SIG-M5 treated with dmso at 0.1 percent for 504 hours (cell line): ENCODE measurements at regions not wholly inside any gene's neighbourhood (a gene's known extent, or its start where the extent isn't known, plus 50 kb on each side); places are given as distances from the start of the nearest gene placed in this dataset.
"Not testable (repeated sequence)": the region's sequence is repeated elsewhere in the genome, so short reads cannot be mapped to it uniquely, and the experiment has no call there.

Source experiments
- DNase-seq: peaks from one replicate; lab custom pipeline; 2025; ENCODE audit not compliant: unreplicated experiment; lab: John Stamatoyannopoulos, UW

DNA sequence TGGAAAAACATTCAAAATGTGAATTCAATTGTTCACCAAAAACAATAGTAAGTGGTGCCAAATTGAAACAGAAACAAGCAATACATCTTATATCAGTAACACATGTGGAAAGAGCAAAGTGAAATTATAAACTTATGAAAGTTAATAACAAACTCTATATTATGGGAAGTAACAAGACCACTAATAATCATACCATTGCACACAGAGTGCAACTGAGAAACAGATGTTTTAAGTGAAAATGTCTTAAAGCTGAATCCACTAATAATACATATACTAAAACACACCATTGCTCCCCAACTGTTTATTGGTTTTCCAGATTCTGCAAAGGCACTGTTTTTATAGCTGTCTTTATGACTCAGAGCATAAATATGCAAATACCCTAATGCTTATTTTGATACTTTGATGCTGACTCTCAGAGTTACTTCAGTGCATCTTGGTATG, 292.3 kb downstream of the RFPL4B start:
- no peak for DNase-seq

GRCh38 chr6:112640891-112641290, 293.8 kb downstream of the RFPL4B start:
- DNase-seq, result no peak

DNA sequence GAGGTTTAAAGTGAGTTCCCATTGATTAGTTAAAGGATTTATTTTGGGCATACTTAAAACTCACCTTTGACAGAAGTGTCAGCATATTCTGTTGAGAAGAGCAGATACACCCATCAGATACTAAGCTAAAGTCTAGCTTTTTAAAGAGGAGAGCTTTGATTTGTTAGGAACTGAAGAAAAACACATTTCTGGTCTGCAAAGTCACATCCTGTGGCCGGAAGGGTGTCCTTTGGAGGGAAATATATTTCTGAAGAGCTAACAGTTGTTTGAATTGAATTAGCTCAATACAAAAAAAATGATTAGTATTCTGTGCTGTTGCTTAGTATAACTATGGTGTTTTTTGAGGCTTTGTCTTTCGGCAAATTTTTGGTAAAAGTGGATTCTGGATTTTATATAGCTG, 302.7 kb downstream of the RFPL4B start:
- no peak for DNase-seq

DNA sequence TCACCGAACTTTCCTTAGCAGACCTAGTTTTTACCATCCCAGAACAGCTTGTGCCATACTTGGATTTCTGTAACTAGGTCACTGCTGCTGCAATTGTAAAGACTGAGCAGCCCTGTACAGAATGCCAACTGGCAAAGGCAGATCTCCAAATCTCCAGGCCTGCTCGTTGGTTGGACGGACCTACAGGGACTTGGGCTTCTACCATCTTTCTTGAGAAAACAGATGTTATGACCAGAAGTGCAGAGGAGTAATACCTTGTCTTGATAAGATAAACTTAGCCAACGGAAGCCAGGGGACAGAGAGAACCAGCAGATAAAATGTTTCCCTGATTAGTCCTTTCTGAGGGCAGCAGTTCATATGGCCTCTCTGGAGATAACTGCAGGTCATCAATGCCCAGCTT, 304.1 kb downstream of the RFPL4B start:
- DNase-seq, result no peak

DNA sequence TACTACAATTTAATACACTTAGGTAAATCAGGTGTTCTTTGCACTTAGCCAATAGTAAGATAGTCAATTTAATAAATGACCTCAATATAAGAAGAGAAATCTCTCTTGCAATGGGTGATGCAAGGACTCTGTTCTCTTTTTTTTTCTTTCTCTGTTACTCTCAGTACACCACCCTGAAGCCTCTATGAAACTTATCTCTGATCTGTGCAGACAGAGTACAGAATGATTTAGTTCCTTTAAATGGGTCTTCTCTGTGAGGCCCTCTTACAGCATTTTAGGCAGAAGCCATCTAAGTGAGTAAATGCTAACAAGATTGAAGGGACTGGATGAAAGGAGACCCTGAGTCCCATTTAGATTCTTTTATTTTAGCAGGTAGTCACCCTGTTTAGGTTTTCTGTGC, 312.8 kb downstream of the RFPL4B start:
- DNase-seq, result no peak

DNA sequence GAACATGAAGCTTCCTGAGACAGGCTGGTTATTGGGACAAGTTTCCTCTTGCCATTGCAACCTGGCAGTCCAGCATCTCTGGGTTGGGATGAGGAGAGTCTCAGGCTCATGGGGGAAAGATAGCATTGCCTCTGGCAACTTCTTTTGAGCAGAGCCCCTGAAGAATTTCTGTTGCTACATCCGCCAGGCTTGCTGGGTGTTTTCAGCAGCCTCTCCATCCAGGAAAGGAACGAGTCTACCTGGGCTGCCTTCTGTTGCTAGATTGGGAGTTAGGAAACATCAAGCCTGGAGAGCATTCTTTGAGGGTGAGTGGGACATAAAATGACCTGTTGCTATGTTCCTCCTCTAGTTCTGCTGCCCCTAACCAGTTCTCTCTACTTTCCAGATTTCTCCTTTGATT, 313.5 kb downstream of the RFPL4B start:
- no peak for DNase-seq

DNA sequence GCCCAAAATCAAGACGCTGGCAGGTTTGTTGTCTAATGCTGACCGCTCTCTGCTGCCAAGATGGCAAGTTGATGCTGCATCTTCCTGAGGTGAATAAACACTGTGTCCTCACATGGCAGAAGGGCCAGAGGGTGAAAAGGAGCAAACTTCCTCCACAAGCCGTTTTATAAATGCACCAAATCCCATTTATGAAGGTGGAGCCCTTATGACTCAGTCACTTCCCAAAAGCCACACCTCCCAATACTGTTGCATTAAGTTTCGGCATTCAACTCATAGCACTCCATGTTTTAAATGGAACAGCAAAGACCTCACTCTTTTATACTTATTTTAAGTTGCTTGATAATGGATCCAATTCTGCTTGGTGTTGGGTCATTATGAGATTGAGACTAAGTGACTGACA, 316.6 kb downstream of the RFPL4B start:
- no peak for DNase-seq

- no peak for DNase-seq
These were observed 318.0 kb downstream of the RFPL4B start for GRCh38 chr6:112665114-112665513.

GRCh38 chr6:112665815-112666214, 318.7 kb downstream of the RFPL4B start:
- no peak for DNase-seq

- DNase-seq, result no peak
These were observed 320.3 kb downstream of the RFPL4B start for GRCh38 chr6:112667427-112667826.

- no peak for DNase-seq
These were observed 333.0 kb downstream of the RFPL4B start for GRCh38 chr6:112680091-112680490.

DNA sequence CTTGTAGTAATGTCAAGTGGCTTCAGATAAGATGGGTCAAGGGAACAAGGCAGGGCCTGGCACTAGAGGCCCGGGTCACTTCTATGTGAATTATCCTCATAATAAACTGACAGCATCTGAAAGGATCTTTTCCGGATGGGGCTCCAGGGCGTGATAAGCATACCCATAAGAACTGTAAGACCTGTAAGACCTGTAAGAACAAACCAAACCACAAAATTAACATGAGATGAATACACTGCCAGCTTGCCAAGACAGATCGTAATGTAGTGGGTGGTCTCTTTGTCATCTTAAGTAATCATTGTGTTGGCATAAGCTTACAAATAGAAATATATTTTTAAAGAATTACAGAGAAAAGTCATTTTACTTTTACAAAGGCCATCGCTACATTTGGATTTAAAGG, 334.9 kb downstream of the RFPL4B start:
- no peak for DNase-seq

DNA sequence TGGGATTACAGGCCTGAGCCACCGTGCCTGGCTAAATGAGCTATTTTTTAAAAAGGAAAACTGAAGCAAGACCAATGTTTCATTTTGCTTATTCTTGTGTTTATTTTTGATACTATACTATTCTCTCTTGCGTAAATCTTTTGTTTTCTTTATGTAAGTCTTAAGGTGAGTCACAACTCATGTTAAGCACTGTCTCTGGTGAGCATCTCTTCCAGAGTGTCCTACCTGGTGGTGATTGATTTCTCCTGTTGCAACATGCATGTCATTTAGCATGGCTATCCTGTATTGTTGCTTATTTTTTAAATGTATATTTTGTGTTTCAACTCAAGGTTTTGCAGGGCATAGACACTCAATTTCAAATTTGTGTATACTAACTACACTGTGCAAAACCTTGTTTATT, 336.0 kb downstream of the RFPL4B start:
- DNase-seq, result no peak

GRCh38 chr6:112683926-112684325, 336.8 kb downstream of the RFPL4B start:
- DNase-seq, result no peak

DNA sequence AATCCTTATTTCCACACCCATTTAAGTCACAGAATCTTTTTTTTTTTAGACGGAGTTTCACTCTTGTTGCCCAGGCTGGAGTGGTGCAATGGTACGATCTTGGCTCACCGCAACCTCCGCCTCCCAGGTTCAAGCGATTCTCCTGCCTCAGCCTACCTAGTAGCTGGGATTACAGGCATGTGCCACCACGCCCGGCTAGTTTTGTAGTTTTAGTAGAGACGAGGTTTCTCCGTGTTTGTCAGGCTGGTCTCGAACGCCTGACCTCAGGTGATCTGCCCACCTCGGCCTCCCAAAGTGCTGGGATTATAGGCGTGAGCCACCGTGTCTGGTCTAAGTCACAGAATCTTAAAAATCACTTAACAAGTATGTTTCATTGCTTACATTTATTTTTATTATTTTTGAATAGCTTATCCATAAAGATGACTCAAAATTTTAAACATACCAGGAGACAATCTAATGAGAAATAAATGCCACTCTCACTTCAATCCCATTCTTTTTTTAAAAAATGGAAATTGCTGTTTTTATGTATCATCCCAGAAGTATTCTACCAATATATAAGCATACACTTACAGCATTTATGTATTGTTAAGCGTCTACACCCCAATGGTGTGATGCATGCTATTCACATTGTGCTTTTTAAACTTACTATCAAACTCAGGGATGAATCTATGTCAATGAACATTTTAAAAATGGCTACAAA, 338.5 kb downstream of the RFPL4B start:
- DNase-seq, result not testable (repeated sequence)

DNA sequence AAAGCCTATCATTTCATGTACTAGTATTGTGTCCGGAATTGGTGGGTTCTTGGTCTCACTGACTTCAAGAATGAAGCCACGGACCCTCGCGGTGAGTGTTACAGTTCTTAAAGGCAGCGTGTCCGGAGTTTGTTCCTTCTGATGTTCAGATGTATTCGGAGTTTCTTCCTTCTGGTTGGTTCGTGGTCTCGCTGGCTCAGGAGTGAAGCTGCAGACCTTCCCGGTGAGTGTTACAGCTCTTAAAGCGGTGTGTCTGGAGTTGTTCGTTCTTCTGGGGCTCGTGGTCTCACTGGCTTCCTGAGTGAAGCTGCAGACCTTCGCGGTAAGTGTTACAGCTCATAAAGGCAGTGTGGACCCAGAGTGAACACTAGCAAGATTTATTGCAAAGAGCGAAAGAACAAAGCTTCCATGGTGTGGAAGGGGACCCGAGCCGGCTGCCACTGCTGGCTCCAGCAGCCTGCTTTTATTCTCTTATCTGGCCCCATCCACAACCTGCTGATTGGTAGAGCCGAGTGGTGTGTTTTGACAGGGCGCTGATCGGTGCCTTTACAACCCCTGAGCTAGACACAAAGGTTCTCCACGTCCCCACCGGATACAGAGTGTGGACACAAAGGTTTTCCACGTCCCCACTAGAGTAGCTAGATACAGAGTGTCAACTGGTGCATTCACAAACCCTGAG, 341.5 kb downstream of the RFPL4B start:
- not testable (repeated sequence) for DNase-seq

GRCh38 chr6:112689183-112689858, 342.2 kb downstream of the RFPL4B start:
- DNase-seq, result not testable (repeated sequence)

GRCh38 chr6:112690497-112691202, 343.5 kb downstream of the RFPL4B start:
- no peak for DNase-seq

DNA sequence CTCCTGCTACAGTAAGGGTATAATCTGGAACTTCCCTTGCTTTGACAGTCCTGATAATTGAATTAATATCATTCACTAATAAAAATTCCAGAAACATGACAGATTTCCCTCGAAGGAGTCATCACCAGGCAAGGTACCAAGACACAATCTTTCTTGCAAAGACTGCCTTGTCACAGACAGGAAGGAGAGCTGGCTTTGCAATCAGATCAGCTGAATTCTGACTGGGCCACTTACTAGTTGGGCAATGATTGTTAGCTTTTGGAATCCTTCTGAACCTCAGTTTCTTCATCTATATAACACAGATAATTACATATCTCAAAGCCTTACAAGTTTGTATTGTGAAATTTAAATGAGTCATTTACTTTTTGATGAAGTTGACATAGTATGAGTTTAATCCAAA, 344.2 kb downstream of the RFPL4B start:
- no peak for DNase-seq

DNA sequence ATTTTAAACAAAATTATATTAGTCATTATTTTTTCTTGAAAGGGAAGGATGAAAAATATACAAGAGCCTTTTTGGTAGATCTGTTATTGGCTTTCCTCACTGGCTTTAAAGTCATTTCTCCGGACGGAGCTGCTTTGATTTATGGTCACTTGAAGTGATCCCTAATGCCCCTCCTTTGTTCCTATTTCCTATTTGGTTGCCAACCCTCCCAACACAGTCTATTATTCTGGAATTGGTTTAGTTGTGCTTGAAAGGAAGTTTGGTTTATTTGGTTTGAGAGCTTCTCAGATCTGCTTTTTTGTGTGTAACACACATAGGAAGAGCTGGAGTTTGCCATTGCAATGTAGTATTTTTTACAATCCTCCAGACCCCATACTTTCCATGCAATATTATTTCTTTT, 347.9 kb downstream of the RFPL4B start:
- no peak for DNase-seq

GRCh38 chr6:112697265-112697664, 350.1 kb downstream of the RFPL4B start:
- DNase-seq, result no peak

DNA sequence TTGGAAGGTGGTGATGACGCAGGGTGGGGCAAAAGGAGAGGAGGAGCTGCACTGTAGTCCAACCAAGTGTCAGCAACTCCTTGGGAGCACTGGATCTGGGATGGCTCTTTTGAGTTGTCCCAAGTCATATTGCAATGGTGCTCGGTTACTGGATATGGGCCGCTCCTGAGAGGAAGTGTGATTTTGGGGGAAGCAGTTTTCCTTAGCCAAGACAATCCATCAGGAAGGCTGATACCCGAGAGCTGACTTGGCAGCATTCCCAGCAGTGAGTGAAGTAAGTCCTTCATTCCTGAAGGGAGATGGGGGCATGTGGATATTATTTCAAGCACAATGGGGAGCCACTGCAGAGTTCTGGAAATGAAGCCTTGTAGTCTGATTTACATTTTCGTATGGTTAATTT, 354.1 kb downstream of the RFPL4B start:
- no peak for DNase-seq
